DND-41 (cell line): ENCODE measurements at regions not wholly inside any gene's neighbourhood (a gene's known extent, or its start where the extent isn't known, plus 50 kb on each side); places are given as distances from the start of the nearest gene placed in this dataset.

Source experiments
- ATAC-seq: fragments of 200-7000 bp; cut with Tn5 transposase; 3 replicates; pipeline ENCODE4 v1.9.1; 2021; ENCODE audit warnings: low read depth; ENCODE audit not compliant: insufficient read depth
- DNase-seq: peaks from one replicate; pipeline ENCODE4 v3.0.0-alpha.2; 2020
- H2AFZ ChIP-seq: 2 replicates; pipeline ENCODE4 v1.6.0; 2012; ENCODE audit warnings: low read depth, low read length
- H3K27ac ChIP-seq: 2 replicates; pipeline ENCODE4 v1.5.1; 2012; ENCODE audit warnings: low read length, inconsistent platforms
- H3K27me3 ChIP-seq: fragments of 200-600 bp; sonication (generic); 2 replicates; pipeline ENCODE4 v1.6.0; 2012; ENCODE audit warnings: low read length, mild to moderate bottlenecking, inconsistent platforms; ENCODE audit not compliant: insufficient read depth, poor library complexity
- H3K36me3 ChIP-seq: 2 replicates; pipeline ENCODE4 v1.5.1; 2012; ENCODE audit warnings: low read length, inconsistent platforms; ENCODE audit not compliant: insufficient read depth
- H3K4me1 ChIP-seq: 2 replicates; pipeline ENCODE4 v1.5.1; 2012; ENCODE audit warnings: mild to moderate bottlenecking, low read length; ENCODE audit not compliant: insufficient read depth
- H3K4me2 ChIP-seq: 2 replicates; pipeline ENCODE4 v1.6.0; 2012; ENCODE audit warnings: mild to moderate bottlenecking, moderate library complexity, low read length, inconsistent platforms; ENCODE audit not compliant: insufficient read depth
- H3K4me3 ChIP-seq, 2 experiments: fragments of 200-600 bp in 1 of 2; shearing (Covaris generic) in 1 of 2; 2 replicates each; pipeline ENCODE4 v1.5.1; 2012 to 2016; ENCODE audit warnings: inconsistent platforms in 2 of 2, low read length in 2 of 2, mild to moderate bottlenecking in 2 of 2, low read depth in 1 of 2, moderate library complexity in 1 of 2
- H3K79me2 ChIP-seq: 2 replicates; pipeline ENCODE4 v1.6.0; 2012; ENCODE audit warnings: low read length, inconsistent platforms; ENCODE audit not compliant: insufficient read depth
- H3K9ac ChIP-seq: 2 replicates; pipeline ENCODE4 v1.6.0; 2012; ENCODE audit warnings: low read depth, mild to moderate bottlenecking, inconsistent platforms, low read length, moderate library complexity
- H3K9me3 ChIP-seq: 2 replicates; pipeline ENCODE4 v1.5.1; 2012; ENCODE audit warnings: low read length, moderate library complexity, mild to moderate bottlenecking, inconsistent platforms; ENCODE audit not compliant: insufficient read depth, severe bottlenecking
- H4K20me1 ChIP-seq: 2 replicates; pipeline ENCODE4 v1.6.0; 2012; ENCODE audit warnings: low read length; ENCODE audit not compliant: insufficient read depth
- EZH2 ChIP-seq: IDR thresholded peaks from 3 replicates; pipeline ENCODE4 v1.6.1; 2012; ENCODE audit warnings: borderline replicate concordance, low read depth, mild to moderate bottlenecking, moderate library complexity, low read length, inconsistent platforms; ENCODE audit not compliant: severe bottlenecking
- TF ChIP-seq, protein P1 (sequence below): IDR thresholded peaks from 2 replicates; pipeline ENCODE4 v1.5.1; 2012; ENCODE audit warnings: borderline replicate concordance, low read length, moderate library complexity, mild to moderate bottlenecking; ENCODE audit not compliant: poor library complexity, severe bottlenecking; ENCODE audit errors: extremely low read depth

GRCh38 chr3:137347132-137347531 lies 389.3 kb downstream of the IL20RB start:
- TF ChIP-seq EZH2 = no peak
- TF ChIP-seq, protein P1, sequence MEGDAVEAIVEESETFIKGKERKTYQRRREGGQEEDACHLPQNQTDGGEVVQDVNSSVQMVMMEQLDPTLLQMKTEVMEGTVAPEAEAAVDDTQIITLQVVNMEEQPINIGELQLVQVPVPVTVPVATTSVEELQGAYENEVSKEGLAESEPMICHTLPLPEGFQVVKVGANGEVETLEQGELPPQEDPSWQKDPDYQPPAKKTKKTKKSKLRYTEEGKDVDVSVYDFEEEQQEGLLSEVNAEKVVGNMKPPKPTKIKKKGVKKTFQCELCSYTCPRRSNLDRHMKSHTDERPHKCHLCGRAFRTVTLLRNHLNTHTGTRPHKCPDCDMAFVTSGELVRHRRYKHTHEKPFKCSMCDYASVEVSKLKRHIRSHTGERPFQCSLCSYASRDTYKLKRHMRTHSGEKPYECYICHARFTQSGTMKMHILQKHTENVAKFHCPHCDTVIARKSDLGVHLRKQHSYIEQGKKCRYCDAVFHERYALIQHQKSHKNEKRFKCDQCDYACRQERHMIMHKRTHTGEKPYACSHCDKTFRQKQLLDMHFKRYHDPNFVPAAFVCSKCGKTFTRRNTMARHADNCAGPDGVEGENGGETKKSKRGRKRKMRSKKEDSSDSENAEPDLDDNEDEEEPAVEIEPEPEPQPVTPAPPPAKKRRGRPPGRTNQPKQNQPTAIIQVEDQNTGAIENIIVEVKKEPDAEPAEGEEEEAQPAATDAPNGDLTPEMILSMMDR = no peak
- Histone ChIP-seq H3K4me2 (no peak overlapping the region), H3K9ac (no peak overlapping the region), H3K27me3 (no peaks in the 10 kb centered on the region), H3K4me3 (no peak overlapping the region), H3K79me2 (no peaks in the 10 kb centered on the region), H3K27ac (no peak overlapping the region), H3K4me1 (no peaks in the 10 kb centered on the region), H2AFZ (no peak overlapping the region), H3K36me3 (no peaks in the 10 kb centered on the region), H4K20me1 (no peaks in the 10 kb centered on the region), H3K9me3 (no peaks in the 10 kb centered on the region)
- no peak for DNase-seq
- no peak for ATAC-seq

DNA sequence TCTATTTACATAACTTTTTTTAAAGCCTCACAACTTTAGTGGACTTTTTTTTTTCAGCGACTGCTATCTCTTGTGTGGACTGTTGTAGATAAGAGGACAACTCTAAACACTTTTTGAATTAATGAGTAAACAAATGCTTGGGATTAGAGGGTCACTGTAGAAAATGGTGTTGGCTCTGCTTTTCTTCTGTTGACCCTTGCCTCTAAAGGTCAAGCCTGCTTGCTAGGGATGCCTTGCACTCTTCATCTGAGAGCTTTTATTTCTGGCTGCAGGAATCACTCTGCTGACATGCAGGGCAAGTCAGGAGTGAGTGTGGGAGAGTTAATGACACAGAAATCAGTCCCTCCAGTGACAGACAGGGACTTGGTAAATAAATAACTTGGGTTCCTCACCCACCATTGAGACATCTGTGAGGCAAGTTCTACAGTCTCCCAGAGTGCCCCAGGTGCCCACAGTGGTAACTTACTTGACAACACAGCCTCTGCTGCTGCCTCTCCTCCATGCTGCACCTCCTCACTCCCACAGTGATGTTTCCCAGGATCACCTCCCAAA lies 390.1 kb downstream of the IL20RB start:
- H3K27me3 ChIP-seq = no peaks in the 10 kb centered on the region
- ATAC-seq = no peak
- H3K4me3 ChIP-seq = no peak overlapping the region
- DNase-seq = no peak
- H3K9ac ChIP-seq = no peak overlapping the region
- no peaks in the 10 kb centered on the region for H3K9me3 ChIP-seq
- no peak overlapping the region for H3K4me2 ChIP-seq
- no peaks in the 10 kb centered on the region for H3K4me1 ChIP-seq
- no peaks in the 10 kb centered on the region for H4K20me1 ChIP-seq
- H3K36me3 ChIP-seq = no peaks in the 10 kb centered on the region
- no peaks in the 10 kb centered on the region for H3K79me2 ChIP-seq
- no peak overlapping the region for H3K27ac ChIP-seq
- no peak overlapping the region for H2AFZ ChIP-seq
- no peak for TF ChIP-seq EZH2
- TF ChIP-seq, protein P1 = no peak

GRCh38 chr3:137348936-137349335 lies 391.2 kb downstream of the IL20RB start:
- H3K36me3 ChIP-seq = no peaks in the 10 kb centered on the region
- H3K9me3 ChIP-seq = no peaks in the 10 kb centered on the region
- H3K27ac ChIP-seq = no peak overlapping the region

More at GRCh38 chr3:137348936-137349335, 391.2 kb downstream of the IL20RB start:
- Histone ChIP-seq H4K20me1 (no peaks in the 10 kb centered on the region), H3K27me3 (no peaks in the 10 kb centered on the region), H3K4me2 (no peak overlapping the region), H2AFZ (no peak overlapping the region), H3K4me1 (no peaks in the 10 kb centered on the region), H3K4me3 (no peak overlapping the region), H3K79me2 (no peaks in the 10 kb centered on the region), H3K9ac (no peak overlapping the region)
- TF ChIP-seq, protein P1 = no peak
- TF ChIP-seq EZH2 = no peak
- DNase-seq (no peak), ATAC-seq (no peak)
